ENCODE measurements at regions not wholly inside any gene's neighbourhood (a gene's known extent, or its start where the extent isn't known, plus 50 kb on each side); places are given as distances from the start of the nearest gene placed in this dataset.

DNA sequence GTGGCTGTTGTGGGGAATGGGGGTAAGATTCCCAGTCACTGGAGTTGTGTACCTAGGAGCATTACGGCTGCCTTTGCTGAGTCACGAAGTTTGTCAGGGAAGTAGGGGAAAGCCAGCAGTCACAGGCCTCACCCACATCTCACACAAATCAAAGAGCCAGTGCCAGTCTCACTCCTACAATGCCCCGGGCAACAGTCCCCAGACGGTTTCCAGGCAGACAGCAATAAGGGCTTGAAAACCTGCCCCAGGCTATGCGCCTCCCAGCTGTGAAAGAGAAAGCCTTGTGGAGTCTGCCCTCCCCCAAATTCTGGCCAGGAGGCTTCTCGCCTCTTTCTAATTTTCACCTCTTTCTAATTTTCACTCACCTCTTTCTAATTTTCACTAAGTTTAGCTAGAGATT lies 142.3 kb upstream of the EDNRB start:
- TF ChIP-seq, protein P1, sequence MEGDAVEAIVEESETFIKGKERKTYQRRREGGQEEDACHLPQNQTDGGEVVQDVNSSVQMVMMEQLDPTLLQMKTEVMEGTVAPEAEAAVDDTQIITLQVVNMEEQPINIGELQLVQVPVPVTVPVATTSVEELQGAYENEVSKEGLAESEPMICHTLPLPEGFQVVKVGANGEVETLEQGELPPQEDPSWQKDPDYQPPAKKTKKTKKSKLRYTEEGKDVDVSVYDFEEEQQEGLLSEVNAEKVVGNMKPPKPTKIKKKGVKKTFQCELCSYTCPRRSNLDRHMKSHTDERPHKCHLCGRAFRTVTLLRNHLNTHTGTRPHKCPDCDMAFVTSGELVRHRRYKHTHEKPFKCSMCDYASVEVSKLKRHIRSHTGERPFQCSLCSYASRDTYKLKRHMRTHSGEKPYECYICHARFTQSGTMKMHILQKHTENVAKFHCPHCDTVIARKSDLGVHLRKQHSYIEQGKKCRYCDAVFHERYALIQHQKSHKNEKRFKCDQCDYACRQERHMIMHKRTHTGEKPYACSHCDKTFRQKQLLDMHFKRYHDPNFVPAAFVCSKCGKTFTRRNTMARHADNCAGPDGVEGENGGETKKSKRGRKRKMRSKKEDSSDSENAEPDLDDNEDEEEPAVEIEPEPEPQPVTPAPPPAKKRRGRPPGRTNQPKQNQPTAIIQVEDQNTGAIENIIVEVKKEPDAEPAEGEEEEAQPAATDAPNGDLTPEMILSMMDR (IDR thresholded peaks at IDR 0.05; ENCODE audit: low read depth, low read length) = no peak
- no peak for TF ChIP-seq EZH2phosphoT487 (IDR thresholded peaks at IDR 0.05; ENCODE audit: low read depth)
